Right lobe of liver (tissue), 4 donors: ENCODE measurements at regions not wholly inside any gene's neighbourhood (a gene's known extent, or its start where the extent isn't known, plus 50 kb on each side); places are given as distances from the start of the nearest gene placed in this dataset.

ENCODE experiments used
- CTCF ChIP-seq, 4 donors: fragments of 200-600 bp in 3 of 4; fragments of 450-650 bp in 1 of 4; IDR thresholded peaks; one replicate each; pipeline versions ENCODE4 v1.5.1 to v1.8.0; 2016 to 2022; ENCODE audit warnings: antibody characterized with exemption in 4 of 4, mild to moderate bottlenecking in 2 of 4
- POLR2A ChIP-seq: fragments of 450-650 bp; IDR thresholded peaks from one replicate; pipeline ENCODE4 v1.6.1; 2017; ENCODE audit warnings: antibody characterized with exemption, mild to moderate bottlenecking
- donor health status: DM: no; HTN: no; CAD: no.
- donor health status: DM: no; HTN: no; CAD: no.
- donor health status: DM: no; HTN: yes; CAD: no.

GRCh38 chr7:128167042-128167701 lies 73.9 kb upstream of the LEP start:
- TF ChIP-seq CTCF (IDR thresholded peaks at IDR 0.05) (no peak), POLR2A (no peak)
